ENCODE measurements at regions not wholly inside any gene's neighbourhood (a gene's known extent, or its start where the extent isn't known, plus 50 kb on each side); places are given as distances from the start of the nearest gene placed in this dataset.

DNA sequence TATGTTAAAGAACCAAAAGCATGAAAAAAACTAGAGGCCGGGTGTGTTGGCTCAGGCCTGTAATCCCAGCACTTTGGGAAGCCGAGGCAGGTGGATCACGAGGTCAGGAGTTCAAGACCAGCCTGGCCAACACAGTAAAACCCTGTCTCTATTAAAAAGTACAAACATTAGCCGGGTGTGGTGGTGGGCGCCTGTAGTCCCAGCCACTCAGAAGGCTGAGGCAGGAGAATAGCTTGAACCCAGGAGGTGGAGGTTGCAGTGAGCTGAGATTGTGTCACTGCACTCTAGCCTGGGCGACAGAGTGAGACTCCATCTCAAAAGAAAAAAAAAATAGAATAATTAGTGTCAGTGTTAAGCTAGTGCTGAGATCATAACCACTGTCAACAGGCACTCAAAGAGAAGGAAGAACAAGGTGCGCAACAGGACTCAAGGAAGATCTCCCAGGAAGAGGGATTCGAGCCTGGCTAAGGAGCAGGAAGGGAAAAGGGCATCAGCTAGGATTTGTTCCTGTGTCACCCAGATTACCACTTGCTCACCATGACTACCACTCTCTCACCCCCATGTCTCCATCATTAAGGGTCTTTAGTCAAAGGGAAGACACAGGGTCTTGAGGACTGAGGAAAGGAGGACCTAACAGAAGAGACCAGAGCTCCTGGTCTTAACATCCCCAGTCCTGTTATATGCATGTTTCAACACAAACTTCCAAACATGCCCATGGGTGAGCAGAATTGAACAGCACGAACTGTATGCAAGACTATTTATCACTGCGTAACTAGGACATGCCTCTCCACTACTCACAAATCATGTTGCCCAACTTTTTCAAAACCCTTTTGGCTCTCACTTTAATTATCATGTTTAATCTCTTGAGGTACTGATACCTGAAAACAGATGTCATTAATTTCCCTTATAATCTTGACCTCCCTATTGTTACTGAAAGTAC lies 88.3 kb upstream of the PLEKHM1 start:
- no peaks in the 10 kb centered on the region for H3K9me3 ChIP-seq (ENCODE audit: control insufficient read depth, insufficient read depth, low read length)
- H2AFZ ChIP-seq (replicated peaks; ENCODE audit: low read length, poor library complexity), result no peak overlapping the region
- no peaks in the 10 kb centered on the region for H3K27me3 ChIP-seq (ENCODE audit: control insufficient read depth, insufficient read depth, low read length)
- H3K18ac ChIP-seq (ENCODE audit: low read depth, low read length), result no peak overlapping the region
- 94% methylated on average over 3 of the region's 10 CpGs; no CpG with 5 or more reads in 1 of the 2 experiments for WGBS, 2 experiments (ENCODE audit: extremely low coverage in 2 of 2, insufficient read length in 1 of 2)
- H3K27ac ChIP-seq (ENCODE audit: insufficient read depth, low read length), result no peak overlapping the region
- H3K4me3 ChIP-seq (ENCODE audit: insufficient read depth, low read depth, low read length), result no peak overlapping the region
- no peak overlapping the region for H2BK15ac ChIP-seq (ENCODE audit: low read depth, low read length)
- no peak overlapping the region for H2BK20ac ChIP-seq (ENCODE audit: low read depth, low read length)
- H2AK9ac ChIP-seq (replicated peaks; ENCODE audit: low read depth, low read length, poor library complexity), result no peak overlapping the region
- H4K8ac ChIP-seq (ENCODE audit: low read depth in 2 of 2, low read length in 2 of 2), result no peak overlapping the region
- no peak overlapping the region for H2BK120ac ChIP-seq (ENCODE audit: low read depth, low read length)
- H3K23ac ChIP-seq (ENCODE audit: low read depth, low read length), result no peak overlapping the region
- no peak for ATAC-seq (ENCODE audit: low read depth)
- intact Hi-C loops (cut with micrococcal nuclease) (no loop called here), in situ Hi-C loops (cut with MboI; ENCODE audit: low sequenced_read_pairs) (loop anchor here (25.0 kb wide), 4 partner anchors 366 to 1159 kb away; partner anchors contain the start of gene FMNL1), dilution Hi-C loops (cut with HindIII; ENCODE audit: low sequenced_read_pairs, unreplicated experiment) (no loop called here)
- TF ChIP-seq CEBPB (IDR thresholded peaks at IDR 0.05; ENCODE audit: low read depth, low read length), result no peak
- no peak for TF ChIP-seq RAD21 (IDR thresholded peaks at IDR 0.05; ENCODE audit: low read length)
- no peak for TF ChIP-seq BHLHE40 (IDR thresholded peaks at IDR 0.05; ENCODE audit: low read depth, low read length)
- no peak for TF ChIP-seq MAFK (IDR thresholded peaks at IDR 0.05; ENCODE audit: low read depth, low read length)
- no peak for TF ChIP-seq RFX5 (IDR thresholded peaks at IDR 0.05; ENCODE audit: low read depth, low read length)
- TF ChIP-seq RCOR1 (IDR thresholded peaks at IDR 0.05; ENCODE audit: insufficient replicate concordance, low read length), result no peak
- no peak for TF ChIP-seq NFE2L2 (IDR thresholded peaks at IDR 0.05; ENCODE audit: low read depth, low read length)
- ChIA-PET CTCF (no interaction called here), POLR2A (ENCODE audit: unreplicated experiment) (no interaction called here)
- no TSS peak for BruUV-seq (replicated peaks)
- no peak overlapping the region for H3K9ac ChIP-seq (ENCODE audit: low read depth, low read length)
- no peak overlapping the region for H3K14ac ChIP-seq (replicated peaks; ENCODE audit: low read depth, low read length)
- peaks cover 8% of the 10 kb centered on the region for H3K4me1 ChIP-seq (ENCODE audit: control insufficient read depth, insufficient read depth, low read length)
- no peak overlapping the region for H3K4me2 ChIP-seq (ENCODE audit: low read depth, low read length)
- H4K20me1 ChIP-seq (ENCODE audit: insufficient read depth, low read length), result peaks cover 11% of the 10 kb centered on the region; the same call in 1 of the 2 replicates
- no peak overlapping the region for H4K91ac ChIP-seq (ENCODE audit: insufficient read depth, low read depth, low read length)
- no peak overlapping the region for H3K56ac ChIP-seq (ENCODE audit: extremely low read depth, insufficient read depth, low read length)
- H4K5ac ChIP-seq (ENCODE audit: low read depth, low read length), result no peak overlapping the region
- H3K4ac ChIP-seq (ENCODE audit: low read depth, low read length), result no peak overlapping the region
- no peak overlapping the region; the same call in 1 of the 2 replicates for H2AK5ac ChIP-seq (ENCODE audit: low read depth, low read length)
- H3K79me1 ChIP-seq (ENCODE audit: low read depth in 1 of 2, low read length in 2 of 2), result peaks cover 47 to 72% of the 10 kb centered on the region in 2 experiments
- H3K36me3 ChIP-seq (ENCODE audit: control insufficient read depth, insufficient read depth, low read length), result no peaks in the 10 kb centered on the region
- H2BK5ac ChIP-seq (ENCODE audit: low read depth, low read length, poor library complexity, severe bottlenecking), result no peak overlapping the region
- no peak for DNase-seq
- H3K9me1 ChIP-seq (ENCODE audit: insufficient read depth, low read length), result peaks cover 20% of the 10 kb centered on the region
